Tibial nerve (tissue), 4 donors: ENCODE measurements at regions not wholly inside any gene's neighbourhood (a gene's known extent, or its start where the extent isn't known, plus 50 kb on each side); places are given as distances from the start of the nearest gene placed in this dataset.
"Not testable (repeated sequence)": the region's sequence is repeated elsewhere in the genome, so short reads cannot be mapped to it uniquely, and the experiment has no call there.

Experiments
- DNase-seq, 2 donors: peaks; one replicate each; pipeline ENCODE4 v3.0.0-alpha.2; 2019; ENCODE audit warnings: low spot score in 2 of 2
- H3K27ac ChIP-seq, 4 donors: fragments of 200-600 bp; sonication (generic) in 3 of 4; one replicate each; pipeline ENCODE4 v1.5.1; 2017 to 2019; ENCODE audit warnings: mild to moderate bottlenecking in 1 of 4
- H3K27me3 ChIP-seq, 2 donors: fragments of 200-600 bp; sonication (generic) in 1 of 2; one replicate each; pipeline versions ENCODE4 v1.5.1 to v1.6.0; 2017 to 2019
- H3K36me3 ChIP-seq, 3 donors: fragments of 200-600 bp; sonication (generic); one replicate each; pipeline ENCODE4 v1.5.1; 2018 to 2019
- H3K4me1 ChIP-seq, 4 donors: fragments of 200-600 bp; sonication (generic) in 3 of 4; one replicate each; pipeline ENCODE4 v1.5.1; 2017 to 2019
- H3K4me3 ChIP-seq, 4 donors: fragments of 200-600 bp; sonication (generic) in 3 of 4; one replicate each; pipeline ENCODE4 v1.5.1; 2017 to 2019; ENCODE audit warnings: mild to moderate bottlenecking in 1 of 4, moderate library complexity in 1 of 4
- H3K9me3 ChIP-seq, 4 donors: fragments of 200-600 bp; sonication (generic) in 3 of 4; one replicate each; pipeline ENCODE4 v1.5.1; 2017 to 2019
- EP300 ChIP-seq, 2 donors: sonication (generic); formaldehyde crosslinking; IDR thresholded peaks; one replicate each; pipeline ENCODE4 v1.6.1; 2017; ENCODE audit warnings: antibody characterized with exemption in 2 of 2, mild to moderate bottlenecking in 1 of 2
- POLR2A ChIP-seq, 2 donors: fragments of 450-650 bp; IDR thresholded peaks; one replicate each; pipeline ENCODE4 v1.6.1; 2017; ENCODE audit warnings: antibody characterized with exemption in 2 of 2, mild to moderate bottlenecking in 2 of 2, moderate library complexity in 2 of 2
- WGBS, 2 donors: methylation state at CpG; one replicate each; pipeline ENCODE4 v1.1.5; 2018; 5-methylcytosine and 5-hydroxymethylcytosine counted together
- TF ChIP-seq, protein P1 (sequence below), 5 experiments: fragments of 200-600 bp in 3 of 5; fragments of 450-650 bp in 2 of 5; sonication (generic) in 3 of 5; IDR thresholded peaks; one replicate each; pipeline ENCODE4 v1.5.1; 2016 to 2019; ENCODE audit warnings: antibody characterized with exemption in 5 of 5, mild to moderate bottlenecking in 3 of 5, moderate library complexity in 2 of 5

GRCh38 chr2:53127061-53127650 is 640.4 kb upstream of the CHAC2 start:
- Histone ChIP-seq H3K4me1 (no peaks in the 10 kb centered on the region), H3K9me3 (no peaks in the 10 kb centered on the region), H3K27me3 (no peaks in the 10 kb centered on the region), H3K27ac (no peak overlapping the region), H3K36me3 (no peaks in the 10 kb centered on the region), H3K4me3 (no peak overlapping the region)
- WGBS, 2 donors = 81 to 86% methylated on average over 5 of the region's 5 CpGs
- TF ChIP-seq EP300 (IDR thresholded peaks at IDR 0.05) (no peak), POLR2A (IDR thresholded peaks at IDR 0.05) (no peak)
- TF ChIP-seq, protein P1, sequence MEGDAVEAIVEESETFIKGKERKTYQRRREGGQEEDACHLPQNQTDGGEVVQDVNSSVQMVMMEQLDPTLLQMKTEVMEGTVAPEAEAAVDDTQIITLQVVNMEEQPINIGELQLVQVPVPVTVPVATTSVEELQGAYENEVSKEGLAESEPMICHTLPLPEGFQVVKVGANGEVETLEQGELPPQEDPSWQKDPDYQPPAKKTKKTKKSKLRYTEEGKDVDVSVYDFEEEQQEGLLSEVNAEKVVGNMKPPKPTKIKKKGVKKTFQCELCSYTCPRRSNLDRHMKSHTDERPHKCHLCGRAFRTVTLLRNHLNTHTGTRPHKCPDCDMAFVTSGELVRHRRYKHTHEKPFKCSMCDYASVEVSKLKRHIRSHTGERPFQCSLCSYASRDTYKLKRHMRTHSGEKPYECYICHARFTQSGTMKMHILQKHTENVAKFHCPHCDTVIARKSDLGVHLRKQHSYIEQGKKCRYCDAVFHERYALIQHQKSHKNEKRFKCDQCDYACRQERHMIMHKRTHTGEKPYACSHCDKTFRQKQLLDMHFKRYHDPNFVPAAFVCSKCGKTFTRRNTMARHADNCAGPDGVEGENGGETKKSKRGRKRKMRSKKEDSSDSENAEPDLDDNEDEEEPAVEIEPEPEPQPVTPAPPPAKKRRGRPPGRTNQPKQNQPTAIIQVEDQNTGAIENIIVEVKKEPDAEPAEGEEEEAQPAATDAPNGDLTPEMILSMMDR (IDR thresholded peaks at IDR 0.05) = no peak
- no peak for DNase-seq

DNA sequence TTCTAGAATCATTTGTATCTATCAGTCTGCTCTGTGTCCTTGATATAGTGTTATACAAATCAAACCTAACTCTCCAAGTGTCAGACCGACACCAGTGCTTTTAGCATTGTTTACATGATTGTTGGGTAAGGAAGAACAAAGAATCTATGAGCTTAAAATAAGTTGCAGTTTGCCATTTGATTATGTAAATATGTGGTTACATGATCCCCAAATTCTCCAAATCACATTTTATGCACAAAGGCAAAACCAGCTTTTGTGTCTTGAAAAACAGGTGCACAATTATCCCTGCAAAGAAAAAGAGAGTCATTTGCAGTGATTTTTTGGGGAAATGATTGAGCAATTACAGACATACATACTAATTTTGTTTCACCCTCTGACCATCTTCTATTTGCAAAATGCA is 652.6 kb upstream of the CHAC2 start:
- WGBS, 2 donors = 83 to 90% methylated on average over 1 of the region's 1 CpG
- Histone ChIP-seq H3K9me3 (no peaks in the 10 kb centered on the region), H3K27me3 (no peaks in the 10 kb centered on the region), H3K4me3 (no peak overlapping the region), H3K36me3 (no peaks in the 10 kb centered on the region), H3K27ac (no peak overlapping the region), H3K4me1 (no peaks in the 10 kb centered on the region)
- no peak for TF ChIP-seq POLR2A (IDR thresholded peaks at IDR 0.05)
- TF ChIP-seq EP300 (IDR thresholded peaks at IDR 0.05) = no peak
- TF ChIP-seq, protein P1 (IDR thresholded peaks at IDR 0.05) = no peak
- no peak for DNase-seq

- 89 to 92% methylated on average over 2 of the region's 2 CpGs for WGBS, 2 donors
- Histone ChIP-seq H3K27me3 (no peaks in the 10 kb centered on the region), H3K27ac (no peak overlapping the region), H3K36me3 (no peaks in the 10 kb centered on the region), H3K9me3 (no peaks in the 10 kb centered on the region), H3K4me3 (no peak overlapping the region), H3K4me1 (no peaks in the 10 kb centered on the region)
- no peak for DNase-seq
- TF ChIP-seq POLR2A (IDR thresholded peaks at IDR 0.05) (no peak), EP300 (IDR thresholded peaks at IDR 0.05) (no peak)
- TF ChIP-seq, protein P1 (IDR thresholded peaks at IDR 0.05) = no peak
Measured at GRCh38 chr2:53114582-53114981, 653.0 kb upstream of the CHAC2 start.

DNA sequence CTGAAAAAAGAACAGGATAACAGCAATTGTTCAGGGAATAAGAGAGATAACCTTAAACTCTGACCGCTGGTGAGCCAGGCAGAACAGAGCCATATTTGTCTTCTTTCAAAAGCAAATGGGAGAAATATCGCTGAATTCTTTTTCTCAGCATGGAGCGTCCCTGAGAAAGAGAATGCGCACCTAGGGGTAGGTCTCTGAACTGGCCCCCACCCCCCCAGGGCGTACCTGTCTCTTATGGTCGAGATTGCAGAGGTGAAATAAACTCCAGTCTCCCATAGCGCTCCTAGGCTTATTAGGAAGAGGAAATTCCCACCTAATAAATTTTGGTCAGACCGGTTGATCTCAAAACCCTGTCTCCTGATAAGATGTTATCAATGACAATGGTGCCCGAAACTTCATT is 655.2 kb upstream of the CHAC2 start:
- not testable (repeated sequence) for H3K27ac ChIP-seq, H3K9me3 ChIP-seq, DNase-seq, H3K27me3 ChIP-seq, H3K4me1 ChIP-seq, H3K36me3 ChIP-seq, H3K4me3 ChIP-seq
- 73 to 76% methylated on average over 9 of the region's 9 CpGs for WGBS, 2 donors

DNA sequence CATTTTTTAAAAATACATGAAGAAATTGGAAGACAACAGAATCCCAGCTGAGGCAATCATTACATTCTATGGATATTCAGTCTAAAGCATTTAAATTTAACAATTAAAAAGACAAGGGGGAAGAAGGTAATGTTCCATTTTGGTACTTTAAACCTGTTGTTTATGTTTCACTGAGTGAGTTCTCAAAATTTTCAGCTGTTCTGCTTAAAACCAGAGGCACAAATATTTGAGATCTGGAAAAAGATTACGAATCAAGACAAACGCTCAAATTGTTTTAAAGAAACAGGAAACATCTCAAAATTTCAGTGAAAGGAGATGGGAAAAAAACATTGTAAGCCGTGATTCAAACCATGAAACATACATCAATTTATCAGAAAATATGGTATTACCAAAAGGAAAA is 656.2 kb upstream of the CHAC2 start:
- H3K4me1 ChIP-seq = no peaks in the 10 kb centered on the region
- no peak overlapping the region for H3K27ac ChIP-seq
- H3K27me3 ChIP-seq = no peaks in the 10 kb centered on the region
- H3K36me3 ChIP-seq = no peaks in the 10 kb centered on the region
- no peak for DNase-seq
- no peak overlapping the region for H3K4me3 ChIP-seq
- TF ChIP-seq POLR2A (IDR thresholded peaks at IDR 0.05) (no peak), EP300 (IDR thresholded peaks at IDR 0.05) (no peak)
- TF ChIP-seq, protein P1 (IDR thresholded peaks at IDR 0.05) = no peak
- H3K9me3 ChIP-seq = no peaks in the 10 kb centered on the region
- 62 to 68% methylated on average over 3 of the region's 3 CpGs for WGBS, 2 donors

- no peak for DNase-seq
- Histone ChIP-seq H3K4me1 (no peaks in the 10 kb centered on the region), H3K36me3 (no peaks in the 10 kb centered on the region), H3K27me3 (no peaks in the 10 kb centered on the region), H3K27ac (no peak overlapping the region), H3K9me3 (no peaks in the 10 kb centered on the region), H3K4me3 (no peak overlapping the region)
- 52 to 55% methylated on average over 1 of the region's 1 CpG for WGBS, 2 donors
- TF ChIP-seq, protein P1 (IDR thresholded peaks at IDR 0.05) = no peak
- no peak for TF ChIP-seq EP300 (IDR thresholded peaks at IDR 0.05)
- TF ChIP-seq POLR2A (IDR thresholded peaks at IDR 0.05) = no peak
Measured at GRCh38 chr2:53111004-53111403, 656.6 kb upstream of the CHAC2 start.
